ENCODE measurements at regions not wholly inside any gene's neighbourhood (a gene's known extent, or its start where the extent isn't known, plus 50 kb on each side); places are given as distances from the start of the nearest gene placed in this dataset.

DNA sequence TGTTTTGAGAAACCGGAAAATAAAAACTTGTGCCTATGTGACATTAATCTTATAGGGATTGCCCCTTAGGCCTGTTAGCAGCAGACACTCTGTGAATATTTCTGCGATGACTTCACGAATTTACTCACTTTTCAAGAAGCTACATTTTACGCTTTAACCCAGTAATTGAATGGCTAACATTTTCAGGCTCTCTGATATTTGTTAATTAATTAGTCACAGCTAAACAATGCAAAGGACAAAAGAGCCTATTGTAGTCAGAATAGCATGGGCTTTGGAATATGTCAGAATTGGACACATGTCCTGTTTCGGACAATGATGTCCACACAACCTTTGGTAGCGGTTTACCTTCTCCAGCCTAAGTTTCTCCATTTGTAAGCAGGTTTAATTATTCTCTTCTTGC lies 506.6 kb downstream of the EFNB2 start:
- TF ChIP-seq MAFK (IDR thresholded peaks at IDR 0.05; ENCODE audit: low read depth, low read length) (no peak), POLR2A (IDR thresholded peaks at IDR 0.05; ENCODE audit: low read depth, low read length) (no peak), BHLHE40 (IDR thresholded peaks at IDR 0.05; ENCODE audit: low read depth, low read length) (no peak)

More for the DNA sequence above, 506.6 kb downstream of the EFNB2 start:
- Histone ChIP-seq H3K27ac (ENCODE audit: insufficient read depth, low read length) (no peak overlapping the region), H2BK20ac (ENCODE audit: low read depth, low read length) (no peak overlapping the region), H4K8ac (ENCODE audit: low read depth in 2 of 2, low read length in 2 of 2) (no peak overlapping the region), H3K18ac (ENCODE audit: low read depth, low read length) (no peak overlapping the region), H2AFZ (replicated peaks; ENCODE audit: low read length, poor library complexity) (no peak overlapping the region), H3K27me3 (ENCODE audit: control insufficient read depth, insufficient read depth, low read length) (no peaks in the 10 kb centered on the region), H2BK15ac (ENCODE audit: low read depth, low read length) (no peak overlapping the region), H4K20me1 (ENCODE audit: insufficient read depth, low read length) (no peaks in the 10 kb centered on the region), H3K14ac (replicated peaks; ENCODE audit: low read depth, low read length) (no peak overlapping the region), H3K4me1 (ENCODE audit: control insufficient read depth, insufficient read depth, low read length) (no peaks in the 10 kb centered on the region), H3K4me3 (ENCODE audit: insufficient read depth, low read depth, low read length) (no peak overlapping the region), H3K4me2 (ENCODE audit: low read depth, low read length) (no peak overlapping the region), H3K56ac (ENCODE audit: extremely low read depth, insufficient read depth, low read length) (no peak overlapping the region), H3K4ac (ENCODE audit: low read depth, low read length) (no peak overlapping the region), H2AK5ac (ENCODE audit: low read depth, low read length) (no peak overlapping the region), H3K79me1 (ENCODE audit: low read depth in 1 of 2, low read length in 2 of 2) (no peaks in the 10 kb centered on the region), H4K91ac (ENCODE audit: insufficient read depth, low read depth, low read length) (no peak overlapping the region), H2BK5ac (ENCODE audit: low read depth, low read length, poor library complexity, severe bottlenecking) (no peak overlapping the region), H4K5ac (ENCODE audit: low read depth, low read length) (no peak overlapping the region), H2AK9ac (replicated peaks; ENCODE audit: low read depth, low read length, poor library complexity) (no peak overlapping the region), H3K9ac (ENCODE audit: low read depth, low read length) (no peak overlapping the region), H2BK120ac (ENCODE audit: low read depth, low read length) (no peak overlapping the region), H3K9me3 (ENCODE audit: control insufficient read depth, insufficient read depth, low read length) (no peaks in the 10 kb centered on the region), H3K23ac (ENCODE audit: low read depth, low read length) (no peak overlapping the region), H3K36me3 (ENCODE audit: control insufficient read depth, insufficient read depth, low read length) (no peaks in the 10 kb centered on the region), H3K9me1 (ENCODE audit: insufficient read depth, low read length) (no peaks in the 10 kb centered on the region)
- ChIA-PET CTCF (no interaction called here), POLR2A (ENCODE audit: unreplicated experiment) (no interaction called here)
- no peak for ATAC-seq (ENCODE audit: low read depth)
- no CpG with 5 or more reads among the region's 6 CpGs for WGBS, 2 experiments (ENCODE audit: extremely low coverage in 2 of 2, insufficient read length in 1 of 2)
- dilution Hi-C loops (cut with HindIII; ENCODE audit: low sequenced_read_pairs, unreplicated experiment) = no loop called here
- in situ Hi-C loops (cut with MboI; ENCODE audit: low sequenced_read_pairs) = no loop called here
- no peak for DNase-seq
- BruUV-seq (replicated peaks) = no TSS peak
- intact Hi-C loops (cut with micrococcal nuclease) = no loop called here

All from IMR-90 (cell line).